GM21529 (cell line): ENCODE measurements at regions not wholly inside any gene's neighbourhood (a gene's known extent, or its start where the extent isn't known, plus 50 kb on each side); places are given as distances from the start of the nearest gene placed in this dataset.

ENCODE experiments used
- ATAC-seq: cut with Tn5 transposase; IDR thresholded peaks from one replicate; pipeline ENCODE4 v1.9.1; 2021; ENCODE audit not compliant: unreplicated experiment

- no peak for ATAC-seq
These were observed 582.0 kb downstream of the BCL11B start for GRCh38 chr14:98689951-98690350.

DNA sequence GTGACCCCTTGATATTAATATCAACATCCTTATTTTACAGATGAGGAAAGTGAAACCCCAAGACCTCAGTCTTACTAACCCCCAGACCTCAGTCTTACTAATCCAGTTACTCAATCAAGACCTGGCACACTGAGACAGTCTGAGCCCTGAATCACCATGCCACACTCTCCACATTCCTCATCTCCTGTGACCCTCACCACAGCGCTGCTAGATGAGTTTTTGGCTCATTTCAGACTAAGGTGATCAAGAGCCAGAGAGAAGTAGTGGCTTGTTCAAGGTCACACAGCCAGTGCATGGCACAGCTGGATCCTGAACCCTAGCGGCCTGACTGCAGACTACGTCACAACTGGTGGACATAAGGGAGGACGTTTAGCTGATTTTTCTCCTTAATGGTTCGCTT lies 579.2 kb downstream of the BCL11B start:
- ATAC-seq, result no peak

DNA sequence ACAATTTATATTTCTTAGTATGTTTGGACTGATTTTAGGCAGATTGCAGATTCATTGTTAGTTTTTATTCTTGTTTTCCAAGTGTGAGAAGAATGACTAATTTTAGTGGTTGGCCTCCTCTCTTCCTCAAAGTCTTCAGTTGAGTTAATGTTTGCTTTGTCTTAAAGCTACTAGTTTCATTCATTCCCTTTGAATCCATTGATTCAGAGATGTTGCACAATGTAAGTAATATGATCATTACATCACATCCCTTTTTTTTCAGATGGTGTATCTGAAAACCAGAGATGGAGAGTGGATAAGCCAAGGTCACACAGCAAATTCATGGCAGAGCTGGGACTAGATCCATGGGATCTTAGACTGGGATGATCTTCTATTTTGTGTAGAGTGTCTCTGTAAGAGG lies 577.5 kb downstream of the BCL11B start:
- no peak for ATAC-seq

GRCh38 chr14:98695809-98696208 lies 576.2 kb downstream of the BCL11B start:
- no peak for ATAC-seq

DNA sequence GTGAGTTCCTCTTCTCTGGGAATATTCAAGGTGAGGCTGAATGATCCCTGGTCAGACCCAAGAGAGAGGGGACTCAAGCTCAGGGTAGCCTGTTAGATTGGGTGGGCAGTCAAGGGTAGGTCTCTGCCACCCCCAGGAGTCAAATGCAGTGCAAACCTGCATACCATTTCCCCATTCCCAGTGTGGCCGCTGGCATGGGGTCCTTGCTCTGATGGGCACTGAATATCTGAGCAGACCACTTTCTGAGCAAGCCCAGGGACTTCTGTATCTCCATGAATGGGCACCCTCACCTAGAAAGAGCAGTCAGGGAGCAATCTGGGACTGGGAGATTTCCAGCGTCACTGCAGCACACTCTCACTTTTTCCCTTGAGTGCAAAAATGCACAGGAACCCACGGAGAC lies 573.7 kb downstream of the BCL11B start:
- ATAC-seq, result no peak

GRCh38 chr14:98700748-98701147 lies 571.2 kb downstream of the BCL11B start:
- ATAC-seq, result no peak

DNA sequence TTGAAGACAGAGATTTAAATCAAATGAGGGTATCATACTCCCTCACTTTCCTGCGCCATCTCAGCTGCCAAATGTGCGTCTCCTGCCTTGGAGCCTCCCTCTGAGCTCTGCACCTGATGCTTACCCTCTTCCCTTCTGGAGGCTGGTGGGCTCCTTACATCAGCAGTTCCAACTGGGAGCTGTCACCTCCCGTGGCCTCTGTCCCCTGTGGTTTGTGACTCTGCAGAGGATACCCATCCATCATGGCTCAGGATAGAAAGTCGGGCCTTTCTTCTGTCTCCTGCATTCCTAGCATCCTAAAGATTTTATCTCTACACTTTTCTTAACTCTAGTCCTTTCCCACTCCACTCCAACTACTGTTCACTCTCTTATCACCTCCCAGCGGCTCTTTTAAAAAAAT lies 570.6 kb downstream of the BCL11B start:
- ATAC-seq, result no peak

DNA sequence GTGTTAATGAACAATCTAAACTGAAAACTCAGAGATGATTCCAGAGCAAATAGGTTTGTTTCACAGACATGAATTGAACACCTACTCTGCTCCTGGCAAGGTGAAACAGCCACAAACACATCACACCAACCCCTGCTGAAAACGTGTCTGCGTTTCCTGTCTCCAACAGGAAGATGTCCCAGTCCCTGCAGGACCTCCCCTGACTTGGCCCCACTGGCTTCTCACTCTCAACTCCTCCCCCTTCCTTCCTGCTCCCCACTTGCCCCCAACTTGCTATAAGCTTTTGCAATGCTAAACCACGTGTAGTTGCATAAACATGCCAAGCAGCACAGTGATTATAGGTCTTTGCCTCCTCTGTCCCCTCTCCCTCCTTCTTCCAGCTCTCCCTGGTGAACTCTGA lies 567.6 kb downstream of the BCL11B start:
- no peak for ATAC-seq

DNA sequence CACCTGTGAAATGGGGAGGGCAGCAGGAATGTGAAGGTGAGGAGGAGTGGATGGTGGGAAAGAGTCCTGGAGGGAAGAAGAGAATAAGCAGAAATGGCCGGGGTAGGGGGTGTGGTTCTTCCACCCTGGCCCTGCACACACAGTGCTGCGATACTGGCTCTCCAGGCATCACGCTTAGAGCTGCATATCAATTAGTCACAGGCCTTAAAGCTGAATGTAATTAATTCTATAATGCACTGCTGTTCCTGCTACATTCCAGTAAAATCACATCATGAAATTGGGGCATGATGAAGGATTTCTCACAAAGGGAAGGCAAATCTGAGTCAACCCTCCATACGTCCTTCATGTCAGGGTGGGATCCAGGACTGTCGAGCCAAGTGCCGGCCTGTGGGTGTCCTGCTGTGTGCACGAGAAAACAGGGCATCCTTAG lies 566.1 kb downstream of the BCL11B start:
- no peak for ATAC-seq

GRCh38 chr14:98707522-98707921 lies 564.5 kb downstream of the BCL11B start:
- ATAC-seq, result no peak

- no peak for ATAC-seq
These were observed 563.4 kb downstream of the BCL11B start for GRCh38 chr14:98708555-98708954.

DNA sequence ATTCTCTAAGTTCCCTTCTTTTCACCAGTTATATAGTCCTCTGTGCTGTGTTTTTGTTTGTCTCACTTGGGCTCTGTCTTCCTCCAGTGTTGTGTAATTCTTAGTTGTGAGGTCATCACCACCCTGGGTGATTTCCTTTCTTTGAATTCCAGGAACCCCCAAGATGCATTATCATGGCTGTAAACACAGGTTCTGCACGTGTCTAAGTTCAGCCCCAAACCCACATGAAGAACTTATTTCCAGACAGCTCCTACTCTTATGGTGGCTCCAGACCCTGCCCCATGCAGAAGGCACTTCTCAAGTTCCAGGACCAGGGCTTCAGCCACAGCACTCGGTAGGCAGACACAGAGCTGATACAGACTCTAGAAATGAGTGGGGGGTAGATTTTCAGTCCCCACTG lies 560.5 kb downstream of the BCL11B start:
- ATAC-seq, result no peak

DNA sequence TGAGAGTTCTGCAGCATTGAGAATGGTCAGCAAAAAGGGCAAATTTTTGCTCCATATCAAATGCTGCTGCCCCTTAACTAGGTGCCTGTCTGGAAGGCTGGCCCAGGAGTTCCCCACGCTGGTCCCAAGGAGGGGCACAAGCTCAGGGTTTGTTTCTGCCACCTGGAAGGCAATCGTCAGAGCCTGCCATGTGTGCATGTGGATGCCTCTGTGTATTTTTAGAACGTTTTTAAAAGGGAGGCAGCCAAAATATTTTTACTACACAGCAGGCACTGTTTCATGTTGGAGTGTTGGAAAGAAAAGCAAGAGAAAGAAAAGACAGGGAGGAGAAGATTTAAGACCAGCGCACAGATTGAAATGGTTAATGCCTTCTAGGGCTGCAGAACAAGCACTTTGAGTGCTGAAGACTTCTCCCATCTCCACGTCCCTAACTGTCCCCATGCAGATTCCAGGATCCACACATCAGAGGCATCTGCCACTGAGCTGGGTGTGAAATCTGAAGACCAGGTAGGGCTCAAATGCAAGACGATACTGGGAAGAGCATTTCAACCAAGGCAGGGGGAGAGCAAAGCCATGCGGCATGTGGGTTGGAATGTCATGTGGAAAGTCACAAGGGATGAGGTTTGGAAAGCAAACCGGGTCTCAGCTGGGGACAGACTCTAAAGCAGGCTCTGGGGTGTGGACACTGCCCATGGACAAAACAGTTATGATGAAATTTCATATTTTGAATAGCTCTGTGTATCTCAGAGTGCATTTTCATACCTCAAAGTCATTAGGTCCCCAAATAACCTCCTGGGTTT lies 557.2 kb downstream of the BCL11B start:
- ATAC-seq, result no peak

GRCh38 chr14:98716133-98716532 lies 555.9 kb downstream of the BCL11B start:
- no peak for ATAC-seq

DNA sequence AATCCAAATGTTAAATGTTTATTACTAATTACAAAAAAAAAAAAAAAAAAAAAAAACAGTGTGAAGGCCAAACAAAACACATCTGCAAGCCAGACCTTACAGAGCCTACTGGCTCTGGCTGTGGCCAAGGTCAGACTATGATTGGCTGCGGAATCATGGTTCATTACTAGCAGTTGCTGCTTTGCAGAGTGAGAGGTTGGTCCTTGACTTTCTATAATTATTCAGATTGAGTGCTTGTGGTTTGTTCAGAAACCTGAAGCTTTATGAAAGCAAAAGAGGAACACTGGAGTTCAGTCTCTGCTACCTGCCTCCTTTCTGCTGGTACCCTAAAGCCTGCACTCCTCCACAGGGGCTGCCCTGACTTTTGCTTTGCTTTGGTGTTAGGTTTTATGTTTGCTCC lies 550.9 kb downstream of the BCL11B start:
- no peak for ATAC-seq

GRCh38 chr14:98724734-98725133 lies 547.3 kb downstream of the BCL11B start:
- no peak for ATAC-seq

- ATAC-seq, result no peak
These were observed 546.8 kb downstream of the BCL11B start for GRCh38 chr14:98725191-98725590.

DNA sequence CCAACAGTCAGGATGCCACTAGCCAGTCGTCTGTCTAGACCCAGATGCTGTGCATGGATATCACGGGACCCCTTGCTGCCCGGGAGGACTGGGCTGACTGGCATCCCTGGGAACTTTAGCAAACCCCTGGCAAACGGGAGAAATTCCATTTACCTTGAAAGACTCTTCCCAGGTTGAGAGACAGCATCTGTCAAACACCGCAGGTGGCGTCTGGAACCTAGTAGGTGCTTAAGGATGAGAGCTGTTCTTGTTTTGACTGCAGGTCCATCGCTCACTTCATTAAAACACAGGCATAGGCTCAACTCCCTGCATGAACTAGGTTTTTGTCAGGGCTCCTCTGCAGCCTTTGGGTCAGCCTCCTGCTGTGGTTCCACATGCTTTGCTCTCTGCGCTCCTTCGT lies 546.3 kb downstream of the BCL11B start:
- ATAC-seq, result no peak

DNA sequence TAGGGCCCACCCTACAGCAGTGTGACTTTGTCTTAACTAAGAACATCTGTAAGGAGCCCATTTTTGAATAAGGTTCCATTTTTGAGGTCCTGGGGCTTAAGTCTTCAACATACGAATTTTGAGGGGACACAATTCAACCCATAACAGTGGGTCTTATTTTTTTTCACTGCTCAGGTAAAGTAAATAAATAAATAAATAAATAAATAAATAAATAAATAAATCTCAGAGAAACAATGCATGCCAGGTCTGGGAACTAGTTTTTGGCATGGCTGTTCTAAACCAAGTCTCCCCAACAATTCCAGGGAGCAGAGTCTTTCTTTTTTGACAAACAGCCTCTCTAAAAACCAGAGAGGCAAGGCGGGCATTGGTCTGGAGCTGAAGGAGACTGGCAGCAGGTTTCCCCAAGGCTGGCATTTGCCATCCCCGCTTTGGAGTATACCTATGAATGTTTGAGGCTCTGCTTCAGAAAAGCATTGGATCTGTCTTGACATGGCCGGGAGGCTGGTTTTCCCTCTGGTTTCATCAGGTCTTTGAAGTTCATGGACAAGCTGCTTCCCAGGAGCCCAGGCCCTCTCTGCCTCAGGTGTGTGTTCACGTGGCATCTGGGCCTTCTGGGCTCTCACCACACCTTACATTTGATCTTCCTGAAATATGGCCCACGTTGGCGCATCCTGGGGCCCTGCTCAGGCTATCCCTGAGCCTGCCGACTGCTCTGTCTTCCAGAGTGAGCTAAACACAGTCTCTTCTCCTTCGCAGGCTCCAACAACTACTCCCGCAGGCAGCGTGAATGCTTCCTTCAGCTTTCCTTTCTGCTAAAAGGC lies 545.2 kb downstream of the BCL11B start:
- no peak for ATAC-seq

GRCh38 chr14:98728024-98728423 lies 544.0 kb downstream of the BCL11B start:
- no peak for ATAC-seq

DNA sequence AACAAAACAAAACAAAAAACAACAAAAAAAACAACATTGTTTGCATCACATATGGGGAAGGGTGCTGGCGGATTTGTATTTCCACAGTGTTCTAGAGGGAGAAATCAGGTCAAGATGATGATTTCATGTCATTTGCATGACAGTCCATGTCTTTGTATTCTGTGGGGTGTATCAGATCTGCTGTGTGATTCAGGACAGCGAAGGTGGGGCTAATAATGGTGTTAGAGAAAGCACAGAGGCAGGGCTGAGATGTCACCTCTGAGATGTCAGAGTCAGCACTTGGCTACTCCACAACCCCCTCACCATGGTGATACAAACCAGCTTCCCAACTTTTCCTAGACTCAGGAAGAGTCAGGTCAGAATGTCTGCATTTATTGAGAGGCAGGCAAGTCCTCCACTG lies 543.2 kb downstream of the BCL11B start:
- ATAC-seq, result no peak

GRCh38 chr14:98731286-98731685 lies 540.7 kb downstream of the BCL11B start:
- ATAC-seq, result no peak
